Activated CD4-positive, alpha-beta memory T cell treated with anti-CD3 and anti-CD28 coated beads for 36 hours (primary cell): ENCODE measurements at regions not wholly inside any gene's neighbourhood (a gene's known extent, or its start where the extent isn't known, plus 50 kb on each side); places are given as distances from the start of the nearest gene placed in this dataset.

Experiments used
- CTCF ChIA-PET: fragments of 350-600 bp; sonication (Branson Sonifier 250); formaldehyde crosslinking; loops from one replicate; lab custom pipeline; 2021; ENCODE audit warnings: antibody characterized with exemption, inconsistent platforms; lab: Charles Lee
- POLR2A ChIA-PET: fragments of 350-600 bp; sonication (Branson Sonifier 250); formaldehyde crosslinking; loops from one replicate; lab custom pipeline; 2021; ENCODE audit warnings: antibody characterized with exemption; lab: Charles Lee
- DNase-seq: peaks from one replicate; pipeline ENCODE4 v3.0.0-alpha.2; 2020
- H3K27ac Mint-ChIP-seq: one replicate; pipeline ENCODE4 v1.8.0; 2021; ENCODE audit warnings: mixed read lengths
- H3K27me3 Mint-ChIP-seq: one replicate; pipeline ENCODE4 v1.8.0; 2021; ENCODE audit warnings: mixed read lengths
- H3K36me3 Mint-ChIP-seq: one replicate; pipeline ENCODE4 v1.8.0; 2021; ENCODE audit warnings: mixed read lengths
- H3K4me1 Mint-ChIP-seq: one replicate; pipeline ENCODE4 v1.8.0; 2021; ENCODE audit warnings: low read depth, mixed read lengths
- H3K4me3 Mint-ChIP-seq: one replicate; pipeline ENCODE4 v1.8.0; 2021; ENCODE audit warnings: mild to moderate bottlenecking, mixed read lengths
- H3K9me3 Mint-ChIP-seq: one replicate; pipeline ENCODE4 v1.8.0; 2021; ENCODE audit warnings: mixed read lengths
- intact Hi-C: fragments of 100-400 bp; cut with micrococcal nuclease; formaldehyde crosslinking; loops from one replicate; pipeline ENCODE4 v1.15.1; 2023

DNA sequence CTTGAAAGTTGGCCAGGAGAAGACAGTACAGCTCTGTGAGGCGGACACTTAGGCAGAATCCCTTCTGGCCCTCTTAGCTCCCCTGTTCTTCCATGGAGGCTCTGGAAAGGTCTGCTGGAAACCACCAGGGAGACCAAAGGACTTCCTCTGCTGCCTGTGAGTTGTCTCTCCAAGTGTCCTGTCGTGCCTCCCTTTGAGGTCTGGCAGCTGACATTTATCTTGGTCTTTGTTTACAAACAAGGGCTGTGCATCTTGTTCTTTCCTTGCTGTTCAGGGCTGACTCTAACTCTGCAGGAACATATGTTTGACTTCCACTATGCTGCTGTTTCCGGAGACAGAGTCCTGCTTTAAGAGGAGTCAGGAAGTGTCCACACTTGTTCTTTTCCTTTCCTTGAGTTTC, 159.9 kb upstream of the FRMD6 start:
- Mint-ChIP-seq H3K4me1 (no peaks in the 10 kb centered on the region), H3K4me3 (no peak overlapping the region), H3K36me3 (no peaks in the 10 kb centered on the region), H3K27me3 (peaks cover 3% of the 10 kb centered on the region), H3K27ac (no peak overlapping the region), H3K9me3 (no peaks in the 10 kb centered on the region)
- no peak for DNase-seq
- ChIA-PET POLR2A (no interaction called here), CTCF (no interaction called here)
- intact Hi-C loops, result no loop called here

DNA sequence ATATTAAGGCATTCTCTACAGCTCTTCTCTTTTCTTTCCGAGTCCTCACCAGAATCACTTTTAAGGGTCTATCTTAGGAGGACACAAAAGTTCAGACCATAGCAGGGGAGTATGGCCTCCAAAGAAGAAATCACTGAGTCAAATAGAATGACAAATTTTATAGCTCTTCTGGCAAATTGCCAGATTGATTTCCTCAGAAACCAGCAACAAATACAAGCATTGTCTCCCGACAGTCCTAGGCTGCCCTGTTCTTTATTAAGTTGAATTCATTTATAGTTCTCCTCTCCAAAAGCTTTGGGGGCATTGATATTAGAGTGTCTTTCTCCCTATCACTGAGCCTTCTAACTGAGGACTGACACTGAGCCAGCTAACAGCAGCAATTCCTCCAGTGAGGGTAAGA, 156.4 kb upstream of the FRMD6 start:
- CTCF ChIA-PET, result no interaction called here
- H3K36me3 Mint-ChIP-seq, result no peaks in the 10 kb centered on the region

DNA sequence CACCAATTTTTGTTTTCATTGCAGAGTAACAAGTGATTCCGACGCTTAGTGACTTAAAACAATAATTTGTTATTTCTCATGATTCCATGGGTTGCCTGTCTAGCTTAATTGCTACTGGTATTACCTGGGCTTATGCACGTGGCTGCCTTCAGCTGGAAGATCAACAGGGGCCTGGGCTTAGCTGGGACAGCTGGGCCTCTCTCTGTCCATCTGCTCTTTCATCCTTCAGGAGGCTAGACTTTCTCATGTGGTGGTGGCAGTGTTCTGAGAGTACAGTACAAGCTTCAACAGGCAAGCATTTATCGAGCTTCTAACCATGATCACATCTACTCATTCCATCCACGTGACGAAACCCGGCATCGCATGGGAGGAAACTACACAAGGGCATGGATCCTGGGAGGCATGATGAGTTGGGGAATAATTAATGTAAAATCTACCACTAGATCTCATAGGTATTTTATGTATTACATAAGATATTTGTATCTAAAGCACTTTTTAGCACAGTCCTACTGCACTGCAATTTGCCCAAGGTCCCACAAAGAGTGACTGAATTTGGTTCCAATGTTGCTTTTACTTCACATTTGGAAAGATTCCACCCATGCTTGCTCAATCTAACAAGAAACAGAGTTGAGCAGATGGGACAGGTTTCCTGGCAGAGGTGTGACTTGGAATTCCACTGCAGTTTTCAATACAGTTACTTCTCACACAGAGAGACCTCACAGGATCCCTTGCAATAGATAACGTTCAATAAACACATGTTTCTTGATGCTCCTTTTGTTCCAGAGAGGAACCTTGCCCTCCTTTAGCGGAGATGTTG, 153.1 kb upstream of the FRMD6 start:
- H3K4me1 Mint-ChIP-seq, result no peaks in the 10 kb centered on the region
- peaks cover 10% of the 10 kb centered on the region for H3K9me3 Mint-ChIP-seq
- H3K4me3 Mint-ChIP-seq, result no peak overlapping the region
- DNase-seq, result no peak
- ChIA-PET POLR2A (no interaction called here), CTCF (no interaction called here)
- no peaks in the 10 kb centered on the region for H3K36me3 Mint-ChIP-seq
- H3K27me3 Mint-ChIP-seq, result peaks cover 2% of the 10 kb centered on the region
- H3K27ac Mint-ChIP-seq, result no peak overlapping the region
- intact Hi-C loops, result no loop called here

More for the DNA sequence above, 156.4 kb upstream of the FRMD6 start:
- no peaks in the 10 kb centered on the region for H3K4me1 Mint-ChIP-seq
- no peak overlapping the region for H3K27ac Mint-ChIP-seq
- peaks cover 3% of the 10 kb centered on the region for H3K27me3 Mint-ChIP-seq
- no peaks in the 10 kb centered on the region for H3K9me3 Mint-ChIP-seq
- POLR2A ChIA-PET, result no interaction called here
- DNase-seq, result no peak
- intact Hi-C loops, result no loop called here
- no peak overlapping the region for H3K4me3 Mint-ChIP-seq

DNA sequence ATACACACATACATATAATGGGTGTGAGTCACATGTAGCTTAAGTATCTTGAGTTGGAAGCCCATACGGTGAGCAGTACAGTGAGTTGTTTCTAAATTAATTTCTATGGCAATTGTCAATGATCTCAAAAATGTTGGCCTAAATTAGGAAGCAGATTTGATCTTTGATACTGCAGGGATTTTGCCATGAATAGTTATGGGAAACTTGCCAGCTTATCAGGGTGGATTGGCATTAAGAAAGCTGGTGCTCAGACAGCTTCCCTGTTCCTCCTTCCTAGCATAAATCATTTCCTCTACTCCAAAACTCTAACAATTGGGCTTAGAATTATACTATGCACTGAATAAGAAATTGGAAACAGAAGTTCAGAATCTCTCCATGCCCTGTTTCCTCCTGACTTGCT, 150.9 kb upstream of the FRMD6 start:
- no peak overlapping the region for H3K27ac Mint-ChIP-seq
- POLR2A ChIA-PET, result no interaction called here
- no peak for DNase-seq
- CTCF ChIA-PET, result no interaction called here
- no peak overlapping the region for H3K4me3 Mint-ChIP-seq
- intact Hi-C loops, result no loop called here
- H3K27me3 Mint-ChIP-seq, result peaks cover 2% of the 10 kb centered on the region
- no peaks in the 10 kb centered on the region for H3K4me1 Mint-ChIP-seq
- no peaks in the 10 kb centered on the region for H3K36me3 Mint-ChIP-seq
- peaks cover 10% of the 10 kb centered on the region for H3K9me3 Mint-ChIP-seq

DNA sequence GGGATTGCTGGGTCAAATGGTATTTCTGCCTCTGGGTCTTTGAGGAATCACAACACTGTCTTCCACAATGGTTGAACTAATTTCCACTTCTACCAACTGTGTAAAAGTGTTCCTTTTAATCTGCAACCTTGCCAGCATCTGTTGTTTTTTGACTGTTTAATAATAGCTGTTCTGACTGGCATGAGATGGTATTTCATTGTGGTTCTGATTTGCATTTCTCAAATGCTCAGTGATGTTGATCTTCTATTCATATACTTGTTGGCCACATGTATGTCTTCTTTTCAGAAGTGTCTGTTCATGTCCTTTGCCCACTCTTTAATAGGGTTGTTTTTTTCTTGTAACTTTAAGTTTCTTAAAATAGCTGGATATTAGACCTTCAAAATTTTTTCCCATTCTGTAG, 150.0 kb upstream of the FRMD6 start:
- Mint-ChIP-seq H3K27me3 (peaks cover 7% of the 10 kb centered on the region), H3K27ac (no peak overlapping the region), H3K4me1 (no peaks in the 10 kb centered on the region), H3K4me3 (no peak overlapping the region), H3K36me3 (no peaks in the 10 kb centered on the region), H3K9me3 (peaks cover 10% of the 10 kb centered on the region)
- DNase-seq, result no peak
- POLR2A ChIA-PET, result no interaction called here
- intact Hi-C loops, result no loop called here
- CTCF ChIA-PET, result no interaction called here

DNA sequence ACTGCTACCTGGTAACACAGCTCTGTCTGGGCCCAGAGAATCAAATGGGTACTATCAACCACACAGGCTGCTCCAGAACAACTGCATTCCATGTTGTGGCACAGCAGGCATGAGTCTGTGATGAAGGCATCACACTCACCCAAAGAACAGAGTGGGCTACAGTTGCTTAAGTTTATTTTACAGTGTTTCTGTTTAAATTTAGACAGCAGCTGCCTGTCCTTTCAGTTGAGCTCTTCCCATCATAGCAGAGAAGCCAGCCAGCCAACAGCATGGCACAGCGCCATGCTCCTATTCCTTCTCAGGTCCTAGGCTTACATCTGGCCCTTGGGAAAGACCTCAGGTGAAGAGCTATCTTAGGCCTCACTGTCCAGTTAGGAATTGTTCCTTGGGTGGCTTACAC, 147.0 kb upstream of the FRMD6 start:
- no peak overlapping the region for H3K4me3 Mint-ChIP-seq
- H3K9me3 Mint-ChIP-seq, result peaks cover 10% of the 10 kb centered on the region
- ChIA-PET CTCF (no interaction called here), POLR2A (no interaction called here)
- no peak overlapping the region for H3K27ac Mint-ChIP-seq
- H3K27me3 Mint-ChIP-seq, result peaks cover 13% of the 10 kb centered on the region
- no peaks in the 10 kb centered on the region for H3K36me3 Mint-ChIP-seq
- intact Hi-C loops, result no loop called here
- no peaks in the 10 kb centered on the region for H3K4me1 Mint-ChIP-seq
- DNase-seq, result no peak

DNA sequence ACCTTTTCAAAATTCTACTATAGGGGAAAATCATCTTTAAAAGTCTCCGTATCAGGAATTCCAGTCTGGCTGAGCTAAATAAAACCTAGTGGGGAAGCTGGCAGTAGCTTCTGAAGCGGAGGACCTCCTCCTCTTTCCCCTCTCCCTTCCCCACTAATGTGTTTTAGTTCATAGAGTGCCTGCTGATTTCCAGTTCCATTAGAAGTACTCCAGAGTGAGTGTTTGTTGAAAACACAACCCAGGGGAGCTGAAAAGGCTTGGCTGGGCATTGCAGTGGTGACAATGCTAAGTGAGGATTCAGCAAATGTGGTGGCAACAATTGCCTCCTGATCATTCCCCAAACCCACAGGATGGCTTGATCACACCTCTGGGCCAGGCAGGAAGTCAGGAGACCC, 144.2 kb upstream of the FRMD6 start:
- CTCF ChIA-PET, result no interaction called here
- POLR2A ChIA-PET, result no interaction called here

DNA sequence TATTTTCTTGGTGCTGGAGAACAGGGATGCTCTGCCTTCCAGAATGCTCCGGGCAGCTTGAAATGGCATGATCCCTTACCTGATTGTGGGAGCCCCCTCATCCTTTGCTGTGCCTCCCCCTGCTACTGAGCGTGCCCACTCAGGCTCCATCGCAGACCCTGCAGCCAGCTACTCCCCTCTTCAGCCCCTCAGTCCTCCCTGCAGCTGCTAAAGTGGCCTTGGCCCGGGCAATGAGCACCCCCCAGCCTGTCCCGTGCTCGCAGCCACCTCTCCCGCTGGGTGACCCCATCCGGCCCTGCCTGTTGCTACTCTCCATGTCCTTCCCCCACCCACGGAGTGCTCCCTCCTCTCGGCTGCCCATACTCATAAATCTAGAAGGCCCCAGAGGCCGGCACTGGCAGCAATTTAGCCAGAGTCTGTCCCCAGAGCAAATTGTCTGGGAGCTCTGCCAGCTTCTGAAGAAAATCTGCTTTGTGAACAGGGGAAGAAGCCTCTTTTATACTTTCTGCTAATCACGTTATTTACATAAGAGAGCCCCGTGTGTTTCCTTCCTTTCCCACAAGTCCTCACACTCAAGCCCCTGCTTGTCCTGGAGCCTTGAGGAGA, 143.7 kb upstream of the FRMD6 start:
- no peak overlapping the region for H3K27ac Mint-ChIP-seq
- ChIA-PET POLR2A (no interaction called here), CTCF (no interaction called here)
- peaks cover 11% of the 10 kb centered on the region for H3K27me3 Mint-ChIP-seq
- H3K4me1 Mint-ChIP-seq, result no peaks in the 10 kb centered on the region
- H3K4me3 Mint-ChIP-seq, result no peak overlapping the region
- no peak for DNase-seq
- intact Hi-C loops, result no loop called here
- peaks cover 1% of the 10 kb centered on the region for H3K9me3 Mint-ChIP-seq
- no peaks in the 10 kb centered on the region for H3K36me3 Mint-ChIP-seq

More for the DNA sequence above, 144.2 kb upstream of the FRMD6 start:
- H3K27me3 Mint-ChIP-seq, result peaks cover 13% of the 10 kb centered on the region
- no peak overlapping the region for H3K4me3 Mint-ChIP-seq
- H3K9me3 Mint-ChIP-seq, result peaks cover 6% of the 10 kb centered on the region
- H3K36me3 Mint-ChIP-seq, result no peaks in the 10 kb centered on the region
- H3K27ac Mint-ChIP-seq, result no peak overlapping the region
- H3K4me1 Mint-ChIP-seq, result no peaks in the 10 kb centered on the region
- intact Hi-C loops, result no loop called here
- DNase-seq, result no peak

DNA sequence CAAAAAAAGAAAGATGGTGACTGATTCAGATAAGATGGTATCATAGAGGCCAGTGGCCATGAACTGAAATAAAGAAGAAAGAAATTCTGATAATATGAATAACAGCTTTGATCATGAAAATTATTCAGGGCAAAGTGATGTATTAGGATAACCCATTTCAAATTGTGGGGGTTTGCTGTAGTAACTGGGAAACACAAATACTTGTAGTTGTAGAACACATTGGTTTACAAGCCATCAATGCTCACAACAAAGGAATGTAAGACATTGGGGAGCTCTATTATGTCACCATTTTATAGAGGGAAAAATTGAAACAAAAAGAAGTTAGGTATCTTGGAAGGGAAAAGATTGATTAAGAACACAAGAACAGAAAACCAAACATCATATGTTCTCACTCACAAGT, 140.4 kb upstream of the FRMD6 start:
- no peaks in the 10 kb centered on the region for H3K9me3 Mint-ChIP-seq
- DNase-seq, result no peak
- H3K4me1 Mint-ChIP-seq, result no peaks in the 10 kb centered on the region
- intact Hi-C loops, result no loop called here
- H3K27me3 Mint-ChIP-seq, result peaks cover 7% of the 10 kb centered on the region
- no peak overlapping the region for H3K27ac Mint-ChIP-seq
- ChIA-PET POLR2A (no interaction called here), CTCF (no interaction called here)
- H3K36me3 Mint-ChIP-seq, result no peaks in the 10 kb centered on the region
- H3K4me3 Mint-ChIP-seq, result no peak overlapping the region

DNA sequence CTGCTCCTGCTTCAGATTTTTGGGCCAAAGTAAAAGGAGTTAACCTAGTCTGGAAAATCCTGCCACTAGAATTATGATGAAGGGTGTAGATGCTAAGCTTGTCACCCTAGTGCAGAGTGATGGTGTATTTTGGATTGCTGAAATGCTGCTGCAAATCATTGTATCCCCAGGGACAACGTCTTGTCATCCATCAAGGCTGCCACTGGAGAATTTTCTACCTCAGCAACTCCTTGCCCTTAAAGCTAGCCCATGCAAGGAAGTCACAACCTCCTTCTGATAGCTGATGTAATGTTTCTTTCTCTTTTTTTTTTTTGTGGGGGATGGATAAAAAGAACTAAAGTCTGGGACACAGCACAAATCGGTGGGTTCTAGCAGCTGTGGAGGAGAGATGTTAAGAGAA, 139.4 kb upstream of the FRMD6 start:
- ChIA-PET CTCF (interaction anchor here (0.6 kb wide), 1 partner anchor 67 kb away, joined by 3 read pairs; no protein-coding TSS in a partner anchor), POLR2A (no interaction called here)
- Mint-ChIP-seq H3K27me3 (peaks cover 6% of the 10 kb centered on the region), H3K27ac (no peak overlapping the region), H3K9me3 (no peaks in the 10 kb centered on the region), H3K4me1 (no peaks in the 10 kb centered on the region), H3K4me3 (no peak overlapping the region), H3K36me3 (no peaks in the 10 kb centered on the region)
- DNase-seq, result no peak
- intact Hi-C loops, result no loop called here

DNA sequence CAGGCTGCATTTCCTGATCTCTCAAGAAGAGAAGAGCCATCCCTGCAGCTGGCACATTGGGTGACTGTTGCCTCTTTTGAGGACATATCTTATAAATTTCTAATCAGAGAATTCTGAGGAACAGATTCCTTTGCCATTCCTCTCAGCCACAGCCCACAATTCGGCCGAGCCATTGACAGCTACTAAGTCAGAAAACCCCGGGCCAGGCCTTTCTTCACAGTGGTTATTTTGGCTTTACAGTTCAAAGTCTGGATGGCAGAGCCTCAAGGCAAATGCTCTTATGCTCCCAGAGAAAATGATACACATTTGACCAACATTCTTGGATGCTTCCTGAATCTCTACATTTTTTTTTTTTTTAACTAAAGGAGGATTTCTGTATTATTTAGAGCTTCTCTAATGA, 138.4 kb upstream of the FRMD6 start:
- intact Hi-C loops, result no loop called here
- no peak overlapping the region for H3K27ac Mint-ChIP-seq
- DNase-seq, result no peak
- H3K4me1 Mint-ChIP-seq, result no peaks in the 10 kb centered on the region
- ChIA-PET POLR2A (no interaction called here), CTCF (interaction anchor here (0.7 kb wide), 1 partner anchor 25 kb away, joined by 3 read pairs; no protein-coding TSS in a partner anchor)
- H3K36me3 Mint-ChIP-seq, result no peaks in the 10 kb centered on the region
- no peak overlapping the region for H3K4me3 Mint-ChIP-seq
- no peaks in the 10 kb centered on the region for H3K9me3 Mint-ChIP-seq
- H3K27me3 Mint-ChIP-seq, result peaks cover 7% of the 10 kb centered on the region

DNA sequence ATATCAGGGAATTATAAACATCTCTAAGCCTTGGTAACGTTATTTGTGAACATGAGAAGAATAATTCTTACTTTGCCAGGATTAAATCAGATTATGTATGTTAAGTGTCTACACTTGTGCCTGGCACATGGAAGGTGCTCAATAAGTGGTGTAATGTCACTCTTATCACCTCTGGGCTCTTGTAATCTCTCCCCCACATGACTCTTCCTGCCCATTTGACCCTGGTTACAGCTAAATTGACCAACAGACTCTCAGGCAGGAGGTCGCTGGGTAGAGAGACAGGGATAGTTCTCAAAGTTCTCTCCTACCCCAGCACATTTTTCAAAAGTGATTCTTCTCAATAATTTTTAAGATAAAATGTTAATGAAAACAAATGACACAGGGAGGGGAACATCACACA, 137.8 kb upstream of the FRMD6 start:
- no peaks in the 10 kb centered on the region for H3K9me3 Mint-ChIP-seq
- POLR2A ChIA-PET, result no interaction called here
- H3K4me3 Mint-ChIP-seq, result no peak overlapping the region
- H3K4me1 Mint-ChIP-seq, result no peaks in the 10 kb centered on the region
- no peaks in the 10 kb centered on the region for H3K36me3 Mint-ChIP-seq
- no peak for DNase-seq
- CTCF ChIA-PET, result interaction anchor here (0.7 kb wide), 1 partner anchor 26 kb away, joined by 3 read pairs; no protein-coding TSS in a partner anchor
- peaks cover 2% of the 10 kb centered on the region for H3K27me3 Mint-ChIP-seq
- no peak overlapping the region for H3K27ac Mint-ChIP-seq
- intact Hi-C loops, result no loop called here

DNA sequence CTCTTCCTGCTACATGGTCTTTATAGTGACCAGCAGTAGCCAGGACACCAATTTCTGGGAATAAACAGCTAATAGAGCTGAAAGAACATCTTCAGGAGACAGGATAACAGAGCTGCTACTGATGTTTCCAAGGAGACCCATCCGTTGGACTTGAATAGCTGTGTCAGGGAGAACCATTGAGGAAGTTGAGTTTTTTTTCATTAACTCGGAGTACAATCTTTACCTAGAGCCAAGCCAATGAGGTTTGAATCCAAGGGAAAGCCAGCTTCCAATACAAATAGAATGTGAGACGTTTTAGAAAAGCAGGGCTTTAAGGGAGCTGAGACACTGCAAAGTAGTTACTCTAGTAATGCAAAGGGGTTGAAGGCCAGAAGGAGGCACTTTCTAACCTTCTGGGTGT, 136.1 kb upstream of the FRMD6 start:
- Mint-ChIP-seq H3K4me1 (no peaks in the 10 kb centered on the region), H3K27ac (no peak overlapping the region), H3K36me3 (no peaks in the 10 kb centered on the region), H3K9me3 (no peaks in the 10 kb centered on the region), H3K27me3 (peaks cover 2% of the 10 kb centered on the region), H3K4me3 (no peak overlapping the region)
- ChIA-PET CTCF (interaction anchor here (0.6 kb wide), 1 partner anchor 238 kb away, joined by 3 read pairs; no protein-coding TSS in a partner anchor), POLR2A (no interaction called here)
- intact Hi-C loops, result no loop called here
- DNase-seq, result no peak
